ENCODE measurements at regions not wholly inside any gene's neighbourhood (a gene's known extent, or its start where the extent isn't known, plus 50 kb on each side); places are given as distances from the start of the nearest gene placed in this dataset.

- H3K27ac ChIP-seq (ENCODE audit: low read length): no peak overlapping the region
- H3K4me2 ChIP-seq (ENCODE audit: low read depth, low read length, poor library complexity, severe bottlenecking): no peak overlapping the region
- H3K79me2 ChIP-seq (ENCODE audit: low read length): no peaks in the 10 kb centered on the region
- no peaks in the 10 kb centered on the region for H3K36me3 ChIP-seq (ENCODE audit: insufficient read depth, low read length)
- H2AFZ ChIP-seq (ENCODE audit: low read length): no peak overlapping the region
- no peaks in the 10 kb centered on the region for H3K9me3 ChIP-seq (ENCODE audit: low read length)
- H4K20me1 ChIP-seq (ENCODE audit: insufficient read depth, low read depth, low read length): no peaks in the 10 kb centered on the region
- no peak for DNase-seq
- H3K4me3 ChIP-seq (ENCODE audit: low read length): no peak overlapping the region
- H3K4me1 ChIP-seq (ENCODE audit: low read length): no peaks in the 10 kb centered on the region
- H3K9ac ChIP-seq (ENCODE audit: low read length): no peak overlapping the region
- no peaks in the 10 kb centered on the region for H3K9me2 ChIP-seq (replicated peaks; ENCODE audit: insufficient read depth, low read length)
- H3K27me3 ChIP-seq (ENCODE audit: low read length): no peaks in the 10 kb centered on the region
Measured at GRCh38 chr13:79998381-79998880, 342.5 kb downstream of the SPRY2 start.

DNA sequence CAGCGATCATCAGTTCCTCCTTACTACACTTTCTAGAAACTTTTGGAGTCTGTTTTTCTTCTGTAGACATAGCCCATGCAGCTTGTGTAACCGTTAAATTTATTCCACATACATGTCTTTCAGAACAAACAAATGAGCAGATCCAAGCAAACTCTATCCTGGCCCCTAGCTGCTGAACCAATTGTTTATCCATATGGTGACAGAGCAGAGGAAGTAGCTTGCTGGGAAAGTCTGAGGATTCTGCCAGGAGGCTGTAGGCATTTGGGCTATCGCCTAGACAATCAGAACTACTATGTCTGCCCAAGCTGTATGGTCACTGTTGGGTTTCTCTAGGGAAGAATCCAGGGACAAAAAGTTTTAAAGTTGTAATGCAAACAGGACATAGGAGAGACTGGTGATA lies 343.7 kb downstream of the SPRY2 start:
- H3K27me3 ChIP-seq (ENCODE audit: low read length): no peaks in the 10 kb centered on the region

GRCh38 chr13:79995334-79995733 lies 345.6 kb downstream of the SPRY2 start:
- H3K9me2 ChIP-seq (replicated peaks; ENCODE audit: insufficient read depth, low read length): no peaks in the 10 kb centered on the region
- no peaks in the 10 kb centered on the region for H3K27me3 ChIP-seq (ENCODE audit: low read length)
- no peak overlapping the region for H3K4me3 ChIP-seq (ENCODE audit: low read length)
- no peak overlapping the region for H3K4me2 ChIP-seq (ENCODE audit: low read depth, low read length, poor library complexity, severe bottlenecking)
- no peak overlapping the region for H3K27ac ChIP-seq (ENCODE audit: low read length)
- H3K36me3 ChIP-seq (ENCODE audit: insufficient read depth, low read length): no peaks in the 10 kb centered on the region
- DNase-seq: no peak
- no peak overlapping the region for H2AFZ ChIP-seq (ENCODE audit: low read length)
- no peaks in the 10 kb centered on the region for H3K79me2 ChIP-seq (ENCODE audit: low read length)
- peaks cover 7% of the 10 kb centered on the region for H3K9me3 ChIP-seq (ENCODE audit: low read length)
- no peaks in the 10 kb centered on the region for H3K4me1 ChIP-seq (ENCODE audit: low read length)
- no peaks in the 10 kb centered on the region for H4K20me1 ChIP-seq (ENCODE audit: insufficient read depth, low read depth, low read length)
- no peak overlapping the region for H3K9ac ChIP-seq (ENCODE audit: low read length)

More for the DNA sequence above, 343.7 kb downstream of the SPRY2 start:
- H3K27ac ChIP-seq (ENCODE audit: low read length): no peak overlapping the region
- H3K9me3 ChIP-seq (ENCODE audit: low read length): 0 out of 2 replicates have a peak, but pooled peaks cover 3% of the 10 kb centered on the region
- no peaks in the 10 kb centered on the region for H3K9me2 ChIP-seq (replicated peaks; ENCODE audit: insufficient read depth, low read length)
- H3K4me3 ChIP-seq (ENCODE audit: low read length): no peak overlapping the region
- DNase-seq: no peak
- no peaks in the 10 kb centered on the region for H4K20me1 ChIP-seq (ENCODE audit: insufficient read depth, low read depth, low read length)
- no peak overlapping the region for H2AFZ ChIP-seq (ENCODE audit: low read length)
- H3K4me2 ChIP-seq (ENCODE audit: low read depth, low read length, poor library complexity, severe bottlenecking): no peak overlapping the region
- no peaks in the 10 kb centered on the region for H3K79me2 ChIP-seq (ENCODE audit: low read length)
- H3K36me3 ChIP-seq (ENCODE audit: insufficient read depth, low read length): no peaks in the 10 kb centered on the region
- H3K4me1 ChIP-seq (ENCODE audit: low read length): no peaks in the 10 kb centered on the region
- no peak overlapping the region for H3K9ac ChIP-seq (ENCODE audit: low read length)

DNA sequence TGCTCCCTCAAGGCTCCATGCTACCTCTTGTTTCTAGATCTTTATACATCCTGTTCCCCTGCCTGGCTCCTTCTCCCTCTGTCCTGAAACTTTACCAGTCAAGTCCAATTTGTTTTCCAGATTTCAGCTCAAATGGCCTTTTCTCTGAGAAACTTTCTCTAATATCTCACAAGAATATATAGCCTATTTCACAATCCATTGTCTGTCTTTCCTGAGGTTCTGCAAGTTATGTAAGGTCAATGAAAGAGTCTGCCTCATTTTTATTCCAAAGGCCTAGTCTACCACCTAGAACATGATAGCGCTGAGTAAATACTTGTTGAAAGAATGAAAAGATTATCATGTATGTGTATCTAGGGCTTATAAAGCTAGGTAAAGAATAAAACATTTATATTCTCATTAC lies 348.8 kb downstream of the SPRY2 start:
- Histone ChIP-seq H3K4me2 (ENCODE audit: low read depth, low read length, poor library complexity, severe bottlenecking) (no peak overlapping the region), H3K9ac (ENCODE audit: low read length) (no peak overlapping the region), H3K79me2 (ENCODE audit: low read length) (no peaks in the 10 kb centered on the region), H4K20me1 (ENCODE audit: insufficient read depth, low read depth, low read length) (no peaks in the 10 kb centered on the region), H2AFZ (ENCODE audit: low read length) (no peak overlapping the region), H3K27me3 (ENCODE audit: low read length) (no peaks in the 10 kb centered on the region), H3K4me1 (ENCODE audit: low read length) (no peaks in the 10 kb centered on the region), H3K4me3 (ENCODE audit: low read length) (no peak overlapping the region), H3K9me3 (ENCODE audit: low read length) (peaks cover 7% of the 10 kb centered on the region), H3K9me2 (replicated peaks; ENCODE audit: insufficient read depth, low read length) (no peaks in the 10 kb centered on the region), H3K36me3 (ENCODE audit: insufficient read depth, low read length) (no peaks in the 10 kb centered on the region), H3K27ac (ENCODE audit: low read length) (no peak overlapping the region)
- DNase-seq: no peak

GRCh38 chr13:79990048-79990447 lies 350.9 kb downstream of the SPRY2 start:
- peaks cover 7% of the 10 kb centered on the region for H3K9me3 ChIP-seq (ENCODE audit: low read length)
- no peak overlapping the region for H3K4me2 ChIP-seq (ENCODE audit: low read depth, low read length, poor library complexity, severe bottlenecking)
- H3K36me3 ChIP-seq (ENCODE audit: insufficient read depth, low read length): no peaks in the 10 kb centered on the region
- no peak overlapping the region for H3K27ac ChIP-seq (ENCODE audit: low read length)
- no peak overlapping the region for H2AFZ ChIP-seq (ENCODE audit: low read length)
- H3K79me2 ChIP-seq (ENCODE audit: low read length): no peaks in the 10 kb centered on the region
- no peaks in the 10 kb centered on the region for H4K20me1 ChIP-seq (ENCODE audit: insufficient read depth, low read depth, low read length)
- DNase-seq: no peak
- no peak overlapping the region for H3K4me3 ChIP-seq (ENCODE audit: low read length)
- no peaks in the 10 kb centered on the region for H3K27me3 ChIP-seq (ENCODE audit: low read length)
- no peak overlapping the region for H3K9ac ChIP-seq (ENCODE audit: low read length)
- H3K4me1 ChIP-seq (ENCODE audit: low read length): no peaks in the 10 kb centered on the region
- no peaks in the 10 kb centered on the region for H3K9me2 ChIP-seq (replicated peaks; ENCODE audit: insufficient read depth, low read length)

DNA sequence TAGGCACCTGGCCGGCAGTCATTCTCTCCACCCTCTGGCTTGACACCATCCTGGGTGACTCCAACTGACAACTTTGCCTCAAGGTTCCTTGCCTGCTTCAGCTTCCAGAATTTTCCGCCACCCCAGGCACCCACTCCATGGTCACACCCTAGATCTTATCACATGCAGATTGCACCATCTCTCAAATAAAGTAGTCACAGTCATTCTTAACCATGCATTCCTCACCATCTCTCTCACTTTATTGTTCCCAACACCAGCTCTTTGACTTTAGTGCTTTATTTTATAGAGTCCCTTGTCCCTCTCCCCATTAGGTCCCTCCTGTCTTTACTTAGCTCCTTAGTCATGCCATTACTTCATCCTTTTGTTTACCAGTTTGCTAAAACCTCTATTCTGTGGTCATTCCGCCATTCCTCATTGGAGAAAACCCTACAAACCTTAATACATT lies 351.7 kb downstream of the SPRY2 start:
- Histone ChIP-seq H3K79me2 (ENCODE audit: low read length) (no peaks in the 10 kb centered on the region), H3K27ac (ENCODE audit: low read length) (no peak overlapping the region), H3K9ac (ENCODE audit: low read length) (no peak overlapping the region), H3K9me3 (ENCODE audit: low read length) (peaks cover 7% of the 10 kb centered on the region), H4K20me1 (ENCODE audit: insufficient read depth, low read depth, low read length) (no peaks in the 10 kb centered on the region), H3K4me3 (ENCODE audit: low read length) (no peak overlapping the region), H3K36me3 (ENCODE audit: insufficient read depth, low read length) (no peaks in the 10 kb centered on the region), H3K9me2 (replicated peaks; ENCODE audit: insufficient read depth, low read length) (no peaks in the 10 kb centered on the region), H3K4me2 (ENCODE audit: low read depth, low read length, poor library complexity, severe bottlenecking) (no peak overlapping the region), H2AFZ (ENCODE audit: low read length) (no peak overlapping the region), H3K27me3 (ENCODE audit: low read length) (no peaks in the 10 kb centered on the region), H3K4me1 (ENCODE audit: low read length) (no peaks in the 10 kb centered on the region)
- DNase-seq: no peak

GRCh38 chr13:79988573-79988972 lies 352.4 kb downstream of the SPRY2 start:
- H3K9me2 ChIP-seq (replicated peaks; ENCODE audit: insufficient read depth, low read length): no peaks in the 10 kb centered on the region
- no peaks in the 10 kb centered on the region for H4K20me1 ChIP-seq (ENCODE audit: insufficient read depth, low read depth, low read length)
- H3K79me2 ChIP-seq (ENCODE audit: low read length): no peaks in the 10 kb centered on the region
- H3K4me1 ChIP-seq (ENCODE audit: low read length): no peaks in the 10 kb centered on the region
- DNase-seq: no peak
- peaks cover 7% of the 10 kb centered on the region for H3K9me3 ChIP-seq (ENCODE audit: low read length)
- H3K27me3 ChIP-seq (ENCODE audit: low read length): no peaks in the 10 kb centered on the region
- H3K4me2 ChIP-seq (ENCODE audit: low read depth, low read length, poor library complexity, severe bottlenecking): no peak overlapping the region
- H3K27ac ChIP-seq (ENCODE audit: low read length): no peak overlapping the region
- no peak overlapping the region for H3K9ac ChIP-seq (ENCODE audit: low read length)
- H2AFZ ChIP-seq (ENCODE audit: low read length): no peak overlapping the region
- no peak overlapping the region for H3K4me3 ChIP-seq (ENCODE audit: low read length)
- no peaks in the 10 kb centered on the region for H3K36me3 ChIP-seq (ENCODE audit: insufficient read depth, low read length)

DNA sequence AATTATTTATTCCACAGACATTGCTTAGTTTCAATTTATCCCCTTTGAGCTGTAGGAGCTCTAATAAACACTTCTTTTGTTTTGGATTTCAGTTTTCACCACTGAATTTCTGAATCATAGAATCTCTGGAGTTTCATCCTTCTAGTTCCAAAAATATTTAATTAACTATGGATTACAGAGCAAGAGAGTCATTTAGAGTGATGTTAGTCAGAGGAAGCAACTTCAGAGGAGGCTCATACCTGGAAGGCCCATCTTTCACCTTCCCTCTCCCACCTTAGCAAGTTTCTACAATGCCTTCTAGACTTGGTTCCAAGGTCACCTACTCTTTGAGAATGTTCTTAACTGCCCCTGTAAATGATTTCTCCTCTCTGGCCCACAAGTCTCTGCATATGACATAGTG lies 353.2 kb downstream of the SPRY2 start:
- Histone ChIP-seq H4K20me1 (ENCODE audit: insufficient read depth, low read depth, low read length) (no peaks in the 10 kb centered on the region), H3K36me3 (ENCODE audit: insufficient read depth, low read length) (no peaks in the 10 kb centered on the region), H3K4me1 (ENCODE audit: low read length) (no peaks in the 10 kb centered on the region), H3K9ac (ENCODE audit: low read length) (no peak overlapping the region), H3K4me2 (ENCODE audit: low read depth, low read length, poor library complexity, severe bottlenecking) (no peak overlapping the region), H3K9me3 (ENCODE audit: low read length) (peaks cover 5% of the 10 kb centered on the region), H3K27ac (ENCODE audit: low read length) (no peak overlapping the region), H3K9me2 (replicated peaks; ENCODE audit: insufficient read depth, low read length) (no peaks in the 10 kb centered on the region), H3K27me3 (ENCODE audit: low read length) (no peaks in the 10 kb centered on the region), H2AFZ (ENCODE audit: low read length) (no peak overlapping the region), H3K4me3 (ENCODE audit: low read length) (no peak overlapping the region), H3K79me2 (ENCODE audit: low read length) (no peaks in the 10 kb centered on the region)
- DNase-seq: no peak

DNA sequence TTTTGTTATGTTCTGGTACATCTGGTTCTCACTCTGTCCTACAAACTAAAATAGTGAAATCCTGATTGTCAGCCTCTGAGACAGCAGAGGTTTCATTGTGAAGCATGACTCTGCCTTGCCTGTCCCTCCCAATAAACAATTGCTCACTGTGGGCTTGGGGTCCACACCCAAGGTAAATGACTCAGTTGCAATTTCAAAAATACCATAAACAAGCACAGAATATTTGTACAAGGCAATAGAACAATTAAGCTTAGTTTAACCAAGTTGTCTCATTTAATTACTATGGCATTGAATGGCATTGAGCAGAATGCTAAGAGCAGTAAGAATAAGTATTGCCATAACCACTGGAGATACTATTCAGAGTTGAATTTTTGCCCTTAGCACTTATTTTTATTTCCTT lies 353.6 kb downstream of the SPRY2 start:
- Histone ChIP-seq H3K9me2 (replicated peaks; ENCODE audit: insufficient read depth, low read length) (no peaks in the 10 kb centered on the region), H4K20me1 (ENCODE audit: insufficient read depth, low read depth, low read length) (no peaks in the 10 kb centered on the region), H3K79me2 (ENCODE audit: low read length) (no peaks in the 10 kb centered on the region), H3K4me1 (ENCODE audit: low read length) (no peaks in the 10 kb centered on the region), H3K27me3 (ENCODE audit: low read length) (no peaks in the 10 kb centered on the region), H3K9me3 (ENCODE audit: low read length) (peaks cover 4% of the 10 kb centered on the region), H3K4me3 (ENCODE audit: low read length) (no peak overlapping the region), H2AFZ (ENCODE audit: low read length) (no peak overlapping the region), H3K36me3 (ENCODE audit: insufficient read depth, low read length) (no peaks in the 10 kb centered on the region), H3K4me2 (ENCODE audit: low read depth, low read length, poor library complexity, severe bottlenecking) (no peak overlapping the region), H3K27ac (ENCODE audit: low read length) (no peak overlapping the region), H3K9ac (ENCODE audit: low read length) (no peak overlapping the region)
- DNase-seq: no peak
